ENCODE measurements at regions not wholly inside any gene's neighbourhood (a gene's known extent, or its start where the extent isn't known, plus 50 kb on each side); places are given as distances from the start of the nearest gene placed in this dataset.
"Not testable (repeated sequence)": the region's sequence is repeated elsewhere in the genome, so short reads cannot be mapped to it uniquely, and the experiment has no call there.

GRCh38 chr7:63856466-63856865 is 142.2 kb upstream of the ZNF722 start:
- DNase-seq = not testable (repeated sequence)

GRCh38 chr7:63867127-63867526 is 131.5 kb upstream of the ZNF722 start:
- no peak for DNase-seq

- not testable (repeated sequence) for DNase-seq
These were observed 124.4 kb upstream of the ZNF722 start for GRCh38 chr7:63874242-63874641.

GRCh38 chr7:63876707-63877322 is 121.8 kb upstream of the ZNF722 start:
- DNase-seq = no peak

GRCh38 chr7:63887031-63887430 is 111.6 kb upstream of the ZNF722 start:
- DNase-seq = no peak

- peak; percentile 88 to 90 for DNase-seq
These were observed 98.8 kb upstream of the ZNF722 start for GRCh38 chr7:63899691-63900393.

- peak; percentile 87 to 89 for DNase-seq
These were observed 98.0 kb upstream of the ZNF722 start for GRCh38 chr7:63900394-63901203.

- DNase-seq = not testable (repeated sequence)
These were observed 97.5 kb upstream of the ZNF722 start for GRCh38 chr7:63901204-63901506.

- no peak for DNase-seq
These were observed 79.7 kb upstream of the ZNF722 start for GRCh38 chr7:63918986-63919385.

GRCh38 chr7:63925262-63925625 is 73.4 kb upstream of the ZNF722 start:
- DNase-seq = no peak

- peak; percentile 87 to 89 for DNase-seq
These were observed 72.8 kb upstream of the ZNF722 start for GRCh38 chr7:63925626-63926460.

GRCh38 chr7:63927261-63927660 is 71.4 kb upstream of the ZNF722 start:
- no peak for DNase-seq

GRCh38 chr7:63931057-63931600 is 67.5 kb upstream of the ZNF722 start:
- no peak for DNase-seq

GRCh38 chr7:63931985-63932577 is 66.6 kb upstream of the ZNF722 start:
- no peak for DNase-seq
